Activated T-cell treated with anti-CD3 and anti-CD28 coated beads, Interleukin-2, amount 50 U/mL, for 4 hours (primary cell): ENCODE measurements at regions not wholly inside any gene's neighbourhood (a gene's known extent, or its start where the extent isn't known, plus 50 kb on each side); places are given as distances from the start of the nearest gene placed in this dataset.

Experiments used
- ATAC-seq, 2 donors: fragments of 200-7000 bp; cut with Tn5 transposase; one replicate each; pipeline ENCODE4 v1.10.0; 2021
- DNase-seq: peaks from one replicate; pipeline ENCODE4 v3.0.0-alpha.2; 2020
- H3K27me3 Mint-ChIP-seq: one replicate; pipeline ENCODE4 v1.8.0; 2021; ENCODE audit warnings: low read depth, mixed read lengths
- H3K36me3 Mint-ChIP-seq: one replicate; pipeline ENCODE4 v1.8.0; 2022; ENCODE audit warnings: mixed read lengths; ENCODE audit not compliant: insufficient read depth
- H3K4me1 Mint-ChIP-seq: one replicate; pipeline ENCODE4 v1.8.0; 2021; ENCODE audit warnings: low read depth, mixed read lengths
- H3K4me3 Mint-ChIP-seq: one replicate; pipeline ENCODE4 v1.8.0; 2021; ENCODE audit warnings: mild to moderate bottlenecking, moderate library complexity, mixed read lengths
- H3K9me3 Mint-ChIP-seq: one replicate; pipeline ENCODE4 v1.8.0; 2021; ENCODE audit warnings: mixed read lengths

DNA sequence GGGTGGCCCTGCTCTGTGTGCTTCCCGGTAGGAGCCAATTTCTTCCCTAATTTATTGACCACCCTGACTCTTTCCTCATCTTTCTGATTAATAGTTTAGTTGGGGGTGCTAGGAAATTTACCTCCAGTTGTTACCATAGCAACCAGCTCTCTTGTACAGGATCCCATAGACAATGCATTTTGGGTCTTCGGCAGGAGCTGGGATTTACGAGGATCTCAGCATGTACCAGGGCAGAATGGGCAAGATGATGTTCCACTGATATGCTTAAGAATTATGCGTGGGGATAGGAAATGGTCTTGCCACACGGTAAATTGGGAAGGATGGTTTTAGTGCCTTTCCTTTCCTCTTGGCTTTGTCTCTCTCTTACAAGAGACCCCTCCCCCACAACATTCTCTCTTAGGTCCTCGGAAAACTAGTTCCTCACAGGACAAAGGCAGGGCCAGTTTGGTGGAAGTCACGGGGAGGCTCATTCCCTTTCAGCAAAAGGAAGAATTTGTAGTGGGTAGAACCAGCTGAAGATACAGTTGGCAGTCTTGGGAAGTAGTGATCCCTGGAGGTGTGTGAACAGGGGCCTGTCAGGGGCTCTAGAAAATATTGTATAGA is 133.4 kb upstream of the SHB start:
- no peak for ATAC-seq
- no peak for DNase-seq
- no peaks in the 10 kb centered on the region for H3K36me3 Mint-ChIP-seq
- H3K4me3 Mint-ChIP-seq = no peak overlapping the region
- H3K4me1 Mint-ChIP-seq = peaks cover 2% of the 10 kb centered on the region
- no peaks in the 10 kb centered on the region for H3K27me3 Mint-ChIP-seq
- no peaks in the 10 kb centered on the region for H3K9me3 Mint-ChIP-seq

GRCh38 chr9:38201844-38202243 is 132.8 kb upstream of the SHB start:
- DNase-seq = no peak
- Mint-ChIP-seq H3K4me3 (no peak overlapping the region), H3K9me3 (no peaks in the 10 kb centered on the region), H3K4me1 (peaks cover 2% of the 10 kb centered on the region), H3K27me3 (no peaks in the 10 kb centered on the region), H3K36me3 (no peaks in the 10 kb centered on the region)
- ATAC-seq = no peak

DNA sequence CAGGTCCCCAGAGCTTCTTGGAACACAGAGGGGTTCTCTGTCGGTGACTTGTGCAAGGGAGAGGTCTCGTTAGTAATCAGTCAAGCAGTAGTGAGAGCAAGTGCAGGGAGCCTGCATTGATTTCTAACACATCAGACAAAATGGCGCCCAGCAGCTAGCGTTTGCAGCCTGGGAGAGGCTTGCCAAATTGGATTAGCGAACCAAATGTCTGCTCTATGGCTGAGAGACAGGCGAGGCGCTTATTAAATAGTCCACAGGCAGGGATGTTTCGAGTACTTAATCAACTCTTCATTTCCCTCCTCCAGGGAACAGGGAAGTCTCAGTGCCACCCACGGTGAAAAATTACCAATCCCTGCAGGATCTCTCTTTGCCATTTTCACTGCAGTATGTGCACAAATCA is 131.4 kb upstream of the SHB start:
- Mint-ChIP-seq H3K27me3 (no peaks in the 10 kb centered on the region), H3K9me3 (no peaks in the 10 kb centered on the region), H3K4me3 (no peak overlapping the region), H3K4me1 (peaks cover 2% of the 10 kb centered on the region), H3K36me3 (no peaks in the 10 kb centered on the region)
- ATAC-seq (no peak), DNase-seq (no peak)

- DNase-seq (no peak), ATAC-seq (no peak)
- Mint-ChIP-seq H3K27me3 (peaks cover 4% of the 10 kb centered on the region), H3K36me3 (no peaks in the 10 kb centered on the region), H3K4me1 (no peaks in the 10 kb centered on the region), H3K9me3 (no peaks in the 10 kb centered on the region), H3K4me3 (no peak overlapping the region)
These were observed 129.1 kb upstream of the SHB start for GRCh38 chr9:38198140-38198539.

- no peaks in the 10 kb centered on the region for H3K4me1 Mint-ChIP-seq
- no peak for ATAC-seq
These were observed 127.7 kb upstream of the SHB start for GRCh38 chr9:38196714-38197113.

DNA sequence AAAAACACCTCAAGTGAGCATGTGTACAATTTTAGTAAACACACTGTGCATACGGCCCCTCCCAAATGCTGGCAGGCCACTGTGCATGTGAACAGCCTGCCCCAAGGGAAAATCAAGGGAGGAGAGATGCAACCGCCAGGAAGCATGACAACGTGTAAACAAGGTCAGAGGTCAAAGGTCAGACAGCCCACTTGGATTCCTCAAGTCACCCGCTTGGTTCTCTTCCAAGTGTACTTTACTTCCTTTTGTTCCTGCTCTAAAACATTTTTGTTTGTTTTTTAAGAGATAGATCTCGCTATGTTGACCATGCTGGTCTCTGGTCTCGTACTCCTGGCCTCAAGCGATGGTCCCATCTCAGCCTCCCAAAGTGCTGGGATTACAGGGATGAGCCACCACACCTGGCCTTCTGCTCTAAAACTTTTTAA is 126.7 kb upstream of the SHB start:
- ATAC-seq = no peak
- Mint-ChIP-seq H3K27me3 (peaks cover 4% of the 10 kb centered on the region), H3K36me3 (no peaks in the 10 kb centered on the region), H3K4me1 (no peaks in the 10 kb centered on the region), H3K4me3 (no peak overlapping the region), H3K9me3 (no peaks in the 10 kb centered on the region)
- no peak for DNase-seq

More at GRCh38 chr9:38196714-38197113, 127.7 kb upstream of the SHB start:
- H3K4me3 Mint-ChIP-seq = no peak overlapping the region
- no peak for DNase-seq
- no peaks in the 10 kb centered on the region for H3K9me3 Mint-ChIP-seq
- H3K36me3 Mint-ChIP-seq = no peaks in the 10 kb centered on the region
- H3K27me3 Mint-ChIP-seq = peaks cover 4% of the 10 kb centered on the region

DNA sequence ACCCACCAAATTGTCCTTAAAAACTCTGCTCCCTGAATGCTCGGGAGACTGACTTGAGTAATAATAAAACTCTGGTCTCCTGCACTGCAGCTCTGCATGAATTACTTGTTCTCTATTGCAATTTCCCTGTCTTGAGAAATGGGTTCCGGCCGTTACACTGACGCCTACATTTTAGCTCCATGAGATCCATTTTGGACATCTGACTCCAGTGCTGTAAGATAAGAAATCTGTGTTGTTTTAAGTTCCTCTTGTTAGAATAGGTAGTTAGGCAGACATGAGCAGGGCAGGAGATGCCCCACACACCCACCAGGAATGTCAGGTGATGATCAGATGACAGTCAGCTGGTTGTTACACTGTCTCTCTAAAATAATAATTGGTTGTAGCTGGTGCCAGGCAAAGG is 125.8 kb upstream of the SHB start:
- no peaks in the 10 kb centered on the region for H3K9me3 Mint-ChIP-seq
- DNase-seq = no peak
- ATAC-seq = no peak
- no peak overlapping the region for H3K4me3 Mint-ChIP-seq
- no peaks in the 10 kb centered on the region for H3K4me1 Mint-ChIP-seq
- H3K27me3 Mint-ChIP-seq = peaks cover 4% of the 10 kb centered on the region
- no peaks in the 10 kb centered on the region for H3K36me3 Mint-ChIP-seq

DNA sequence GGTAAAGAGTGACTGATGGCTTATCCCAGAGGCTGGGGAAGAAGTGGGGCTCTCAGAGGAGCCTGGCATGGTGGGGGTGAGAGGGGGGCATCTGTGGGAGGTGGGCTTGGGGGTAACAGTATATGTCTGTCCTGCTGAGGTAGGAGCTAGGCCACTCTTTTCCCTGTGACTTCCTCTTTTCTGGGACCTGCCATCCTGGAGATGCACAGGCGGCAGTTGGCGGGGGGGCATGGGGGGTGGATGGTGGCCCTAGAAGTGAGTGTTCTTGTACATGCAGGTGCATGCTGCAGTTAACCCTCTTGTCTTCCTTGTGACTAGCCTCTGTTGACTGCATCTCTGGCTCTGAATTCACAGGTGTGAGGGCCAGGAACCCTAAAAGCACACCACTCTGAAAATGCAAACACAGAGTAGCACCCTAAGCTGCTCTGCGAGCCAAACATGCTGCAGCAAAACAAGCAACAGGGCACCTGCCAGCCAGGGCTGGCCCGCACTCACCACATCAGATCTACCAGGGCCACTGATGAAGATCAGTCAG is 123.8 kb upstream of the SHB start:
- peaks cover 4% of the 10 kb centered on the region for H3K27me3 Mint-ChIP-seq
- no peak for DNase-seq
- no peaks in the 10 kb centered on the region for H3K9me3 Mint-ChIP-seq
- H3K36me3 Mint-ChIP-seq = no peaks in the 10 kb centered on the region
- ATAC-seq = no peak
- no peaks in the 10 kb centered on the region for H3K4me1 Mint-ChIP-seq
- H3K4me3 Mint-ChIP-seq = no peak overlapping the region

GRCh38 chr9:38186404-38187115 is 117.5 kb upstream of the SHB start:
- no peak for ATAC-seq
- Mint-ChIP-seq H3K4me3 (no peak overlapping the region), H3K9me3 (no peaks in the 10 kb centered on the region), H3K27me3 (no peaks in the 10 kb centered on the region), H3K4me1 (no peaks in the 10 kb centered on the region), H3K36me3 (no peaks in the 10 kb centered on the region)
- DNase-seq = no peak

- DNase-seq = no peak
These were observed 116.8 kb upstream of the SHB start for GRCh38 chr9:38185647-38186403.

DNA sequence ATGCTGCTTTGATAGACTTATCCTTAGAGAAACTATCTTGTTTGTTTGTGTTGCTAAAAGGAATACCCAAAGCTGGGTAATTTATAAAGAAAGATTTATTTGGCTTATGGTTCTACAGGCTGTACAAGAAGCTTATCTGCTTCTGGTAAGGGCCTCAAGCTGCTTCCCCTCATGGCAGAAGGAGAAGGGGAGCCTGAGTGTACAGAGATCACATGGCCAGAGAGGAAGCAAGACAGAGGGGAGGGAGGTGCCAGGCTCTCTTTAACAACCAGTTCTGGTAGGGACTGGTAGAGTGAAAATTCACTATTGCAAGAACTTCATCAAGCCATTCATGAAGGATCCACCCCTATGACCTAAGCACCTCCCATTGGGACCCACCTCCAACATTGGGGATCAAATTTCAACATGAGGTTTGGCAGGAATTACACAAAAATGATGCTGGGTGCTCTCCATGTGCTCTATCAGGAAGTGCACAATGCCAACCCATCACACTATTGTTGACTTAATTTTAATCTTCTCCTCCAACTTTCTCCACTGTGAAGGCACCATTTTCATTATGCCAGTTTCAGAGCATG is 115.1 kb upstream of the SHB start:
- DNase-seq = no peak
- Mint-ChIP-seq H3K27me3 (no peaks in the 10 kb centered on the region), H3K4me3 (no peak overlapping the region), H3K4me1 (no peaks in the 10 kb centered on the region), H3K9me3 (no peaks in the 10 kb centered on the region), H3K36me3 (no peaks in the 10 kb centered on the region)
- no peak for ATAC-seq

More at GRCh38 chr9:38185647-38186403, 116.8 kb upstream of the SHB start:
- ATAC-seq = no peak
- no peaks in the 10 kb centered on the region for H3K9me3 Mint-ChIP-seq
- no peak overlapping the region for H3K4me3 Mint-ChIP-seq
- H3K4me1 Mint-ChIP-seq = no peaks in the 10 kb centered on the region
- H3K36me3 Mint-ChIP-seq = no peaks in the 10 kb centered on the region
- no peaks in the 10 kb centered on the region for H3K27me3 Mint-ChIP-seq

DNA sequence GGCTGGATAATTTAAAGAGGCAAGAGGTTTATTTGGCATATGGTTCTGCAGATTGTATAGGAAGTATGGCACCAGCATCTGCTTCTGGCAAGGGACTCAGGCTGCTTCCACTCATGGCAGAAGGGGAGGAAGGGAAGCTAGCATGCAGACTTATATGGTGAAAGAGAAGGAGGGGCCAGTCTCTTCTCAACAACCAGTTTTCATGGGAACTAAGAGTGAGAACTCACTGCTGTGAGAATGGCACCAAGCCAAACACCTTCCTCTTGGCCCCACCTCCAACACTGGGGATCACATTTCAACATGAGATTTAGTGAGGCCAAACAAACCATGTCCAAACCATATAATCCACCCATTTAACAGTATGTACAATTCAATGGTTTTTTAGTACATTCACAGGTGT is 113.3 kb upstream of the SHB start:
- DNase-seq (no peak), ATAC-seq (no peak)
- H3K4me1 Mint-ChIP-seq = peaks cover 4% of the 10 kb centered on the region
- H3K4me3 Mint-ChIP-seq = no peak overlapping the region
- H3K27me3 Mint-ChIP-seq = no peaks in the 10 kb centered on the region
- no peaks in the 10 kb centered on the region for H3K36me3 Mint-ChIP-seq
- H3K9me3 Mint-ChIP-seq = no peaks in the 10 kb centered on the region

- Mint-ChIP-seq H3K4me3 (no peak overlapping the region), H3K9me3 (no peaks in the 10 kb centered on the region)
These were observed 112.8 kb upstream of the SHB start for GRCh38 chr9:38181866-38182265.

GRCh38 chr9:38181232-38181631 is 112.2 kb upstream of the SHB start:
- no peak for DNase-seq
- Mint-ChIP-seq H3K9me3 (no peaks in the 10 kb centered on the region), H3K4me1 (peaks cover 4% of the 10 kb centered on the region), H3K36me3 (no peaks in the 10 kb centered on the region), H3K27me3 (no peaks in the 10 kb centered on the region), H3K4me3 (no peak overlapping the region)
- ATAC-seq = no peak

More at GRCh38 chr9:38181866-38182265, 112.8 kb upstream of the SHB start:
- DNase-seq (no peak), ATAC-seq (no peak)
- Mint-ChIP-seq H3K36me3 (no peaks in the 10 kb centered on the region), H3K4me1 (peaks cover 4% of the 10 kb centered on the region), H3K27me3 (no peaks in the 10 kb centered on the region)
